H9 (cell line): ENCODE measurements at regions not wholly inside any gene's neighbourhood (a gene's known extent, or its start where the extent isn't known, plus 50 kb on each side); places are given as distances from the start of the nearest gene placed in this dataset.

Experiments used
- DNase-seq: peaks from one replicate; pipeline ENCODE4 v3.0.0-alpha.2; 2017
- H2AFZ ChIP-seq: one replicate; pipeline ENCODE4 v1.6.1; 2013; ENCODE audit warnings: mild to moderate bottlenecking, low read length, control low read depth, moderate library complexity
- H2AK5ac ChIP-seq: 2 replicates; pipeline ENCODE4 v1.6.1; 2013; ENCODE audit warnings: low read length, control low read depth, mixed read lengths; ENCODE audit not compliant: insufficient read length
- H2BK120ac ChIP-seq: one replicate; pipeline ENCODE4 v1.6.1; 2013; ENCODE audit warnings: low read depth, mild to moderate bottlenecking, low read length, control low read depth, inconsistent platforms; ENCODE audit not compliant: poor library complexity, severe bottlenecking
- H2BK12ac ChIP-seq: 2 replicates; pipeline ENCODE4 v1.6.1; 2013; ENCODE audit warnings: low read length, control low read depth, mixed read lengths, low read depth; ENCODE audit not compliant: insufficient read length
- H2BK15ac ChIP-seq: 2 replicates; pipeline ENCODE4 v1.6.1; 2013; ENCODE audit warnings: low read depth, low read length, control low read depth
- H2BK20ac ChIP-seq: one replicate; pipeline ENCODE4 v1.6.1; 2013; ENCODE audit warnings: low read depth, mild to moderate bottlenecking, low read length, control low read depth, inconsistent platforms; ENCODE audit not compliant: poor library complexity, severe bottlenecking
- H2BK5ac ChIP-seq: 2 replicates; pipeline ENCODE4 v1.6.1; 2013; ENCODE audit warnings: low read length, control low read depth, mixed read lengths; ENCODE audit not compliant: insufficient read length
- H3K14ac ChIP-seq: 2 replicates; pipeline ENCODE4 v1.6.1; 2013; ENCODE audit warnings: low read length, control low read depth; ENCODE audit not compliant: insufficient read depth
- H3K18ac ChIP-seq: 2 replicates; pipeline ENCODE4 v1.6.1; 2013; ENCODE audit warnings: low read depth, mild to moderate bottlenecking, mixed read lengths, low read length, control low read depth; ENCODE audit not compliant: insufficient read length
- H3K23ac ChIP-seq: 2 replicates; pipeline ENCODE4 v1.6.1; 2013; ENCODE audit warnings: low read length, control low read depth, mixed read lengths, low read depth; ENCODE audit not compliant: insufficient read length
- H3K23me2 ChIP-seq: 2 replicates; pipeline ENCODE4 v1.6.1; 2013; ENCODE audit warnings: low read depth, mild to moderate bottlenecking, mixed read lengths, low read length, control low read depth; ENCODE audit not compliant: insufficient read length, poor library complexity, severe bottlenecking
- H3K27ac ChIP-seq: 2 replicates; pipeline ENCODE4 v1.5.1; 2013; ENCODE audit warnings: low read length, control low read depth, mixed read lengths, low read depth; ENCODE audit not compliant: insufficient read length
- H3K27me3 ChIP-seq: 2 replicates; pipeline ENCODE4 v1.6.1; 2013; ENCODE audit warnings: low read length, control low read depth, inconsistent platforms; ENCODE audit not compliant: insufficient read depth
- H3K4ac ChIP-seq: 2 replicates; pipeline ENCODE4 v1.6.1; 2013; ENCODE audit warnings: low read depth, mild to moderate bottlenecking, control low read depth, inconsistent platforms, low read length, moderate library complexity
- H3K4me1 ChIP-seq: 2 replicates; pipeline ENCODE4 v1.6.1; 2013; ENCODE audit warnings: low read length, control low read depth, inconsistent platforms; ENCODE audit not compliant: insufficient read depth
- H3K4me2 ChIP-seq: 2 replicates; pipeline ENCODE4 v1.6.1; 2013; ENCODE audit warnings: low read length, control low read depth, mixed read lengths; ENCODE audit not compliant: insufficient read length, insufficient read depth
- H3K56ac ChIP-seq: 2 replicates; pipeline ENCODE4 v1.6.1; 2013; ENCODE audit warnings: low read depth, mild to moderate bottlenecking, mixed read lengths, low read length, control low read depth; ENCODE audit not compliant: insufficient read length
- H3K79me1 ChIP-seq: 2 replicates; pipeline ENCODE4 v1.6.1; 2013; ENCODE audit warnings: low read depth, mild to moderate bottlenecking, moderate library complexity, low read length, control low read depth, inconsistent platforms; ENCODE audit not compliant: insufficient read depth, poor library complexity, severe bottlenecking
- H3K79me2 ChIP-seq: 2 replicates; pipeline ENCODE4 v1.6.1; 2013; ENCODE audit warnings: low read length, control low read depth, inconsistent platforms; ENCODE audit not compliant: insufficient read depth
- H3K9ac ChIP-seq: 2 replicates; pipeline ENCODE4 v1.6.1; 2013; ENCODE audit warnings: low read length, control low read depth, mixed read lengths; ENCODE audit not compliant: insufficient read length; ENCODE audit errors: extremely low read depth
- H3K9me3 ChIP-seq: one replicate; pipeline ENCODE4 v1.6.1; 2013; ENCODE audit warnings: low read depth, low read length, inconsistent platforms; ENCODE audit not compliant: control insufficient read depth
- H3T11ph ChIP-seq: one replicate; pipeline ENCODE4 v1.6.1; 2013; ENCODE audit warnings: mild to moderate bottlenecking, low read length, control low read depth, inconsistent platforms
- H4K20me1 ChIP-seq: one replicate; pipeline ENCODE4 v1.6.1; 2013; ENCODE audit not compliant: control insufficient read depth, insufficient read length, insufficient read depth
- H4K5ac ChIP-seq: 2 replicates; pipeline ENCODE4 v1.6.1; 2013; ENCODE audit warnings: low read depth, mild to moderate bottlenecking, mixed read lengths, low read length, control low read depth; ENCODE audit not compliant: insufficient read length
- H4K8ac ChIP-seq: replicated peaks from 2 replicates; pipeline ENCODE4 v1.6.1; 2013; ENCODE audit warnings: low read length, control low read depth, mixed read lengths, low read depth; ENCODE audit not compliant: insufficient read length
- H4K91ac ChIP-seq: 2 replicates; pipeline ENCODE4 v1.6.1; 2013; ENCODE audit warnings: low read depth, mild to moderate bottlenecking, moderate library complexity, mixed read lengths, low read length, control low read depth; ENCODE audit not compliant: insufficient read length
- H3K27ac Mint-ChIP-seq, 3 experiments: 2 replicates in 2 of 3; 3 replicates in 1 of 3; pipeline ENCODE4 v1.8.0; 2020 to 2021; ENCODE audit warnings: mixed read lengths in 3 of 3, mild to moderate bottlenecking in 1 of 3, moderate library complexity in 1 of 3
- H3K27me3 Mint-ChIP-seq: 2 replicates; pipeline ENCODE4 v1.8.0; 2021; ENCODE audit warnings: low read depth, mild to moderate bottlenecking, moderate library complexity, mixed read lengths
- H3K36me3 Mint-ChIP-seq, 3 experiments: 2 replicates in 2 of 3; 3 replicates in 1 of 3; pipeline ENCODE4 v1.8.0; 2020 to 2021; ENCODE audit warnings: low read depth in 3 of 3, mixed read lengths in 3 of 3; ENCODE audit not compliant: insufficient read depth in 1 of 3
- H3K4me1 Mint-ChIP-seq, 2 experiments: 2 replicates each; pipeline ENCODE4 v1.8.0; 2020; ENCODE audit warnings: mixed read lengths in 2 of 2
- H3K4me3 Mint-ChIP-seq, 2 experiments: 2 replicates in 1 of 2; 3 replicates in 1 of 2; pipeline ENCODE4 v1.8.0; 2020 to 2021; ENCODE audit warnings: mild to moderate bottlenecking in 2 of 2, mixed read lengths in 2 of 2, moderate library complexity in 1 of 2
- H3K9me3 Mint-ChIP-seq, 2 experiments: 2 replicates in 1 of 2; 3 replicates in 1 of 2; pipeline ENCODE4 v1.8.0; 2020; ENCODE audit warnings: mild to moderate bottlenecking in 2 of 2, mixed read lengths in 2 of 2, moderate library complexity in 1 of 2
- whole genome bisulfite sequencing: extraction: QIAGEN DNeasy Blood & Tissue Kit; methylation state at CpG from one replicate; pipeline ENCODE4 v1.1.7; 2013; ENCODE audit warnings: missing lambda C conversion rate, low lambda C conversion rate, mixed read lengths; ENCODE audit not compliant: insufficient read length; ENCODE audit errors: extremely low coverage; 5-methylcytosine and 5-hydroxymethylcytosine counted together
- TF ChIP-seq, protein P1 (sequence below): fragments of 200-600 bp; sonication (generic); conservative IDR thresholded peaks from 3 replicates; pipeline ENCODE4 v1.8.0; 2021; ENCODE audit warnings: antibody characterized with exemption, mild to moderate bottlenecking

DNA sequence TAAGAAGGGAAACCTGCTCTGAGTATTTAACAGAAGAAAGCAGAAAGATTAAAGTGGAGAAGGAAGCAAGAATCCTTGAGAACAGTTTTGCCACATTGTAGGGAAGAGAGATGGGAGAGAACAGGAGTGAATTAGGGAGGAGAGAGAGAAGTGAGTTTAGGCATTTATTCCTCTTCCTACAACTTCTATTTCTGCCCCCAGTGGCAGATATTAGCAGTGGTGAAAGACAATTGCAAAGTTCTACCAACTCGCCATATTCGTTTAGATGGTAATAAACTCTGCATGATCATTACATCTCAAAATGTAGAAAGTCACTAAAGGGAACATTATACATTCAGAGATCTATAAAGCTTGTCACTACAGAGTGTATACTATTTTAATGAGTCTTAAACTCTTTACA, 440.1 kb upstream of the TRPC7 start:
- Histone ChIP-seq H2BK120ac (no peak overlapping the region), H2BK20ac (no peak overlapping the region), H3K79me2 (no peaks in the 10 kb centered on the region), H2BK5ac (no peak overlapping the region), H4K8ac (no peak overlapping the region), H3K27ac (no peak overlapping the region), H3K18ac (no peak overlapping the region), H3K23ac (no peak overlapping the region), H3K23me2 (no peaks in the 10 kb centered on the region), H3T11ph (no peak overlapping the region), H3K14ac (no peak overlapping the region), H2BK12ac (no peak overlapping the region), H2BK15ac (no peak overlapping the region), H3K79me1 (no peaks in the 10 kb centered on the region), H3K9ac (no peak overlapping the region), H4K20me1 (no peaks in the 10 kb centered on the region), H3K27me3 (no peaks in the 10 kb centered on the region), H3K4me2 (no peak overlapping the region), H2AK5ac (no peak overlapping the region), H3K56ac (no peak overlapping the region), H2AFZ (no peak overlapping the region), H3K9me3 (no peaks in the 10 kb centered on the region), H4K5ac (no peak overlapping the region), H4K91ac (no peak overlapping the region), H3K4ac (no peak overlapping the region), H3K4me1 (no peaks in the 10 kb centered on the region)
- no peaks in the 10 kb centered on the region for H3K9me3 Mint-ChIP-seq
- H3K36me3 Mint-ChIP-seq = no peaks in the 10 kb centered on the region
- H3K27me3 Mint-ChIP-seq = no peaks in the 10 kb centered on the region
- no peak overlapping the region for H3K4me3 Mint-ChIP-seq
- no CpG with 5 or more reads among the region's 2 CpGs for WGBS
- H3K27ac Mint-ChIP-seq = no peak overlapping the region
- TF ChIP-seq, protein P1, sequence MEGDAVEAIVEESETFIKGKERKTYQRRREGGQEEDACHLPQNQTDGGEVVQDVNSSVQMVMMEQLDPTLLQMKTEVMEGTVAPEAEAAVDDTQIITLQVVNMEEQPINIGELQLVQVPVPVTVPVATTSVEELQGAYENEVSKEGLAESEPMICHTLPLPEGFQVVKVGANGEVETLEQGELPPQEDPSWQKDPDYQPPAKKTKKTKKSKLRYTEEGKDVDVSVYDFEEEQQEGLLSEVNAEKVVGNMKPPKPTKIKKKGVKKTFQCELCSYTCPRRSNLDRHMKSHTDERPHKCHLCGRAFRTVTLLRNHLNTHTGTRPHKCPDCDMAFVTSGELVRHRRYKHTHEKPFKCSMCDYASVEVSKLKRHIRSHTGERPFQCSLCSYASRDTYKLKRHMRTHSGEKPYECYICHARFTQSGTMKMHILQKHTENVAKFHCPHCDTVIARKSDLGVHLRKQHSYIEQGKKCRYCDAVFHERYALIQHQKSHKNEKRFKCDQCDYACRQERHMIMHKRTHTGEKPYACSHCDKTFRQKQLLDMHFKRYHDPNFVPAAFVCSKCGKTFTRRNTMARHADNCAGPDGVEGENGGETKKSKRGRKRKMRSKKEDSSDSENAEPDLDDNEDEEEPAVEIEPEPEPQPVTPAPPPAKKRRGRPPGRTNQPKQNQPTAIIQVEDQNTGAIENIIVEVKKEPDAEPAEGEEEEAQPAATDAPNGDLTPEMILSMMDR = peak; percentile 51
- no peaks in the 10 kb centered on the region for H3K4me1 Mint-ChIP-seq
- DNase-seq = no peak
